GM19397 (cell line): ENCODE measurements at regions not wholly inside any gene's neighbourhood (a gene's known extent, or its start where the extent isn't known, plus 50 kb on each side); places are given as distances from the start of the nearest gene placed in this dataset.
"Not testable (repeated sequence)": the region's sequence is repeated elsewhere in the genome, so short reads cannot be mapped to it uniquely, and the experiment has no call there.

Experiments used
- ATAC-seq: cut with Tn5 transposase; IDR thresholded peaks from one replicate; pipeline ENCODE4 v1.9.1; 2021; ENCODE audit warnings: mild to moderate bottlenecking, moderate library complexity; ENCODE audit not compliant: unreplicated experiment

GRCh38 chr1:214715126-214715525, 112.1 kb downstream of the CENPF start:
- no peak for ATAC-seq

- no peak for ATAC-seq
These were observed 114.4 kb downstream of the CENPF start for GRCh38 chr1:214717351-214717750.

- no peak for ATAC-seq
These were observed 115.7 kb downstream of the CENPF start for GRCh38 chr1:214718724-214719123.

DNA sequence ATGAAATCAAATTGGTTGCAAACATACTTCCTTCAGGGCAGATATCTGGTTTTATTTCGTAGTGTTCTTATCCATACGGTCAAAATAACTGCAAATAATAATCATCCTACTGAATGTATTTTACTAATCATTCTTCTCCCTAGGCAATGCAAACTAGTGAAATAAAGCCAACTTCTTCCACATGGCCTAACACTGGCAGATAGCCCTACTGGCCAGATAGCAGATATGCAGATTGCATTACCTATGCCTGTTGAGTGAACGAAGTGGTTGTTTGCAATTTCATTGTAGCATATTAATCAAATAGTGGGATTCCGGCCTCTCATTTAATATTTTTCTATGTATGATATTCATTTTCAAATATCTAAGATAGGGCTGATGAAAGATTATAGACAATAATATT, 116.2 kb downstream of the CENPF start:
- ATAC-seq = no peak

DNA sequence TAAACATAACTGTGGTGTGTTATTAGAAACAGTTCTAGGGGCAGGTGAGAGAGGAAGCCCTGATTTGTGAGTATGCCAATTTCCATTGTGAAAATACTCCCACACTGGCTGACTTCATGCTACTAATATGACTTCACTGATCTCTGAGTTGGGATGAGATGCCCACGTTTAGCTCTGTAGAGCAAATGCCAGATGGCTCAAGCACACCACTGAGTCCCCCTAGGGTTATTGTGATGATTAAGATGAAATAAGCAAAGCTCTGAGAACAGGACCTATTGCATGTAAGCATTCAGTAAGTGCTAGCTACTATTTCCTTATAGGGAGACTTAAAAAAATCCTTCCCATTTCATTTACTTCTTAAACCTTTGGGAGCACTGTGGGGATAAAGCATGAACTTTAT, 117.6 kb downstream of the CENPF start:
- no peak for ATAC-seq

DNA sequence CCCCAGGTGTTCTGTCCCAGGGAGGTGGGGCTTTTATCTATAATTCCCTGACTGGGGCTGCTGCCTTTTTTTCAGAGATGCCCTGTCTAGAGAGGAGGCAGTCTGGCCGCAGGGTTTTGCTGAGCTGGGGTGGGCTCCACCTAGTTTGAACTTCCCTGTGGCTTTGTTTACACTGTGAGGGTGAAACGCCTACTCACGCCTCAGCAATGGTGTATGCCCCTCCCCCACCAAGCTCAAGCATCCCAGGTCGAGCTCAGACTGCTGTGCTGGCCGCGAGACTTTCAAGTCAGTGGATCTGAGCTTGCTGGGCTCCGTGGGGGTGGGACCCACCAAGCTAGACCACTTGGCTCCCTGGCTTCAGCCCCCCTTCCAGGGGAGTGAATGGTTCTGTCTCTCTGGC, 124.3 kb downstream of the CENPF start:
- ATAC-seq = no peak

GRCh38 chr1:214739621-214740238, 136.7 kb downstream of the CENPF start:
- no peak for ATAC-seq

- ATAC-seq = no peak
These were observed 137.5 kb downstream of the CENPF start for GRCh38 chr1:214740471-214740870.

DNA sequence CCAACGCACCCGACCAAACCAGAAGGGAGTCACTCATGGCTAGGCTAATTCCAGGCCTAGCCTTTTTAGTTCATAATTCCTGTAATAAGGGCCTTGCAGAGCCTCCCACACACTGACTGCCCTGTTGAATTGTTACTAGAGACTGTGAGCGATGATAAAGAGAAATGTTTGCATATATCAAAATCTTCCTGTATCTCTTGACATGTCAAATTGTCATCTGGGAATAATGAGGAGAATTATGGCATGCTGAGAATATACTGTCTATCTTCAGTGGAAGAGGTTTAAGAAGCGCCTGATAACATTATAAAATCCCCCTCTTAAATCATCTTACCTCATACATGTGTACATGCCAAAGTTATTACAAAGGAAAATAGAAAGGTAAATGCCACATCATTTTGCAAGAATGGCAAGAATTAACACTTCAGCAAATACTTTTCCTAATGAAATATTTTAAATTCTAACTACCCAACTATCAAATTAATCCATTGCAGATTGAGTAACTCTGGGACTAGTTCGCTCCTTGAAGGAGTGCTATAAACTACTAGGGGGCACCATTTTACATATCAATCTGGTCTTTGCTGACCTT, 144.1 kb downstream of the CENPF start:
- ATAC-seq = no peak

GRCh38 chr1:214753236-214753852, 150.3 kb downstream of the CENPF start:
- ATAC-seq = no peak

- ATAC-seq = no peak
These were observed 158.0 kb downstream of the CENPF start for GRCh38 chr1:214761030-214761429.

DNA sequence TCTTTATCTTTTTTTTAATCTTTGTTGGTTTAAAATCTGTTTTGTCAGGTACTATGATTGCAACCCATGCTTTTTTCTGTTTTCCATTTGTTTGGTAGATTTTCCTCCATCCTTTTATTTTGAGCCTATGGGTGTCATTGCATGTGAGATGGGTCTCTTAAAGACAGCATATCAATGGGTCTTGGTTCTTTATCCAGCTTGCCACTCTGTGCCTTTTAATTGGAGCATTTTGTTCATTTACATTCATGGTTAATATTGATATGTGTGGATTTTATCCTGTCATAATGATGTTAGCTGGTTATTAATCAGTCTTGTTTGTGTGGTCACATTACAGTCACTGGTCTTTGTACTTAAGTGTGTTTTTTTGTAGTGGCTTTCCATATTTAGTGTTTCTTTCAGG, 159.9 kb downstream of the CENPF start:
- no peak for ATAC-seq

GRCh38 chr1:214764502-214764901, 161.5 kb downstream of the CENPF start:
- ATAC-seq = no peak

DNA sequence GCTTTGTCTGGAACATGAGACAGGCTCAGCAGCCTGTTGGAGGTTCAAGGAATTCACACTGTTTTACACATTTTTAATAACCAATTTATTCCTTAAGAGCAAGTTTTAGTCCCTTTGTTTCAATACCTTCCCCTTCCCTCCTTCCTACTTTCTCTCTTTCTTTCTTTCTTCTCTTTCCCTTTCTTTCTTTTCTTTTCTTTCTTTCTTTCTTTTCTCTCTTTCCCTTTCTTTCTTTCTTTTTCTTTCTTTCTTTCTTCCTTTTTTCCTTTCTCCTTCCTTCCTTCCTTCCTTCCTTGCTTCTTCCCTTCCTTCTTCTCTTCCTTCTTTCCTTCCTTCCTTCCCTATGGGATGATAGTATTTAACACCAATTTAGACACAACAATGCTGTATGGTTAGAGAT, 164.2 kb downstream of the CENPF start:
- no peak for ATAC-seq

DNA sequence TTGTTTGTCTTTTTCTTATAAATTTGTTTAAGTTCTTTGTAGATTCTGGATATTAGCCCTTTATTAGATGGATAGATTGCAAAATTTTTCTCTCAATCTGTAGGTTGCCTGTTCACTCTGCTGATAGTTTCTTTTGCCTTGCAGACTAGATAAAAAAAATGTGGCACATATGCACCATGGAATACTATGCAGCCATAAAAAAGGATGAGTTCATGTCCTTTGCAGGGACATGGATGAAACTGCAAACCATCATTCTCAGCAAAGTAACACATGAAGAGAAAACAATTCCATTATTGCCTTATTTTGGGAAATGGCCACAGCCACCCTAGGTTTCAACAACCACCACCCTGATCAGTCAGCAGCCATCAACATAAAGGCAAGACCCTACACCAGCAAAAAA, 166.7 kb downstream of the CENPF start:
- ATAC-seq = not testable (repeated sequence)

DNA sequence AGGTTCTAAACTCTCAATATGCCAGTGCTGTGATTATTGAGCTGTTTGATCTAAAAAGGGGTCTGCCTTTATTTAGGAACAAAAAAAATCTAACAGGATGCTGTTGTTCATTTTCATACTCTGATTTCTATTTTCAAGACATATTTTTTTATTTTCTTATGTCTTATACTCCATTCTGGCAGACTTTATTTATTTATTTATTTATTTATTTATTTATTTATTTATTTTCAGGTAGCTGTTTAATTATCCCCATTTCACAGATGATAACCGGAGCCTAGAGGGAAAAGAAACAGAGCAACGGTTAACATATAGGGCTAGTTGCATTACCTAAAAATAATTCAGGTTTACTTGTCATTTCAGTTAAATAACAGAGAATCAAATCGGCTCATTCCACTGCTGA, 174.4 kb downstream of the CENPF start:
- ATAC-seq = no peak

- ATAC-seq = no peak
These were observed 189.0 kb downstream of the CENPF start for GRCh38 chr1:214791961-214792360.

GRCh38 chr1:214792527-214793186, 189.7 kb downstream of the CENPF start:
- no peak for ATAC-seq

DNA sequence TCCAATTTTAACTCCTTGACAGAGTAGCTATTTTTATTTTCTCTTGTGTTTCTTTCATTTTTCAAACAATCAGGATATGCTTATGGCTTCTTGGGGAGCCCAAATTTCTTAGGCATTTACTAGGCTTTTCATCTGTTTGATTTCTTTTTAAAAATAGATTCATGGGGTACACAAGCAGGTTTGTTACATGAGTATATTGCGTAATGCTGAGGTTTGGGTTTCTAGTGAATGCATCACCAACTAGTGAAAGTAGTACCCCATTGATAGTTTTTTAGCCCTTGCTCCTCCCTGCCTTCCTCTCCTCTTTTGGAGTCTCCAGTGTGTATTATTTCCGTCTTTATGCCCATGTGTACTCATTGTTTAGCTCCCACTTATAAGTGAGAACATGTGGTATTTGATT, 190.7 kb downstream of the CENPF start:
- no peak for ATAC-seq

DNA sequence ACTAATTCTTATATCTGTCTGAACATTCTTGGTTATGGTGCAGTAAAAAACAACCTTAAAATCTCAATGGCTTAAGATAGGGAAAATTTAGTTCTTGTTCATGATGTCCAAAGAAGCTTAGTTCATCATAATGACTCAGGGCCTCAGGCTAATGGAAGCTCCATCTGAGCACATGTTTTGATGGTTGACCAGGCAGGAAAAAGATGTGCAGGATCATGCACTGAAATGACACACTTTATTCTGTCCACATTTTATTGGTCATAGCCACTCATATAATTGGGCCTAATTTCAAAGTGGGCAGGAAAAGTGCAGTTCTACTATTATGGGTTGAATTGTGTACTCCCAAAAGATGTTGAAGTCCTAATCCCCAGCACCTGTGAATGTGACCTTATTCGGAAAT, 198.2 kb downstream of the CENPF start:
- ATAC-seq = no peak

DNA sequence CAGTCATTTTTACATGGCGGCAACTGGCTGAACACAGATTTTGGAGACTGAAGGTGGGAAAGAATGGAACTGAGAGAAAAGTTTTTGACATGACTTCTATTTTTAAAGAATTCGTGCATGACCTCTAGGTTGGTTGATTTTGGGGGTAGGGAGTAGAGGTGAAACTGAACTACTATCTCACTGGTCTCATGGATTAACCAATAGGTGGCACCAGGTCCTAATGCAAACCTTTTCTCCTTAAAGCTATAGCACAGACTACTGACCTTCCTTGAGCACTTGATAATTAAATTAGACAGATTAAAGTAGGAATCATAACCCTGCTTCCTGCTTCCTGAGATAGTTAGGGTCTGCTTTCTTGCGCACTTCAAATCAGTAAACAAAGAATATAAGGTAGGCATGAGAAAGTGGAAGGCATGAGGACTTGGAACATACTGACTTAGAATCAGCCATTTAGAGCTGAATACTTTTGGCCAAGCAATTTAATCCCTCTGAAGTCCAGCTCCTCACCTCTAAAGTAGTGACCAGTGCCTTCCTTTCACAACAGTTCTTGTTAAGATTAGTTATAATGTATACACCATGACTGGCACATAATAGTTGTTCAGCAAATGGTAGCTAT, 206.0 kb downstream of the CENPF start:
- ATAC-seq = no peak

GRCh38 chr1:214816603-214817002, 213.6 kb downstream of the CENPF start:
- no peak for ATAC-seq
